PC-9 (cell line): ENCODE measurements at regions not wholly inside any gene's neighbourhood (a gene's known extent, or its start where the extent isn't known, plus 50 kb on each side); places are given as distances from the start of the nearest gene placed in this dataset.

ENCODE experiments used
- BruUV-seq: library from RNA; stranded (reverse); fragments of 400-500 nt; replicated peaks from 2 replicates; lab custom pipeline; 2021; lab: Mats Ljungman, UMichigan
- CTCF ChIA-PET: fragments of 300-600 bp; sonication (Branson Sonifier 250); formaldehyde crosslinking; loops from one replicate; lab custom pipeline; 2022; ENCODE audit warnings: antibody characterized with exemption; lab: Charles Lee
- POLR2A ChIA-PET: fragments of 300-600 bp; sonication (Branson Sonifier 250); formaldehyde crosslinking; loops from one replicate; lab custom pipeline; 2022; ENCODE audit warnings: antibody characterized with exemption; ENCODE audit not compliant: unreplicated experiment; lab: Charles Lee
- DNase-seq, 2 experiments: peaks; one replicate each; pipeline versions ENCODE4 v3.0.0 to v3.0.0-alpha.2; 2015 to 2022; ENCODE audit warnings: mixed read lengths in 1 of 2
- H2AFZ ChIP-seq: fragments of 200-600 bp; sonication (generic); 2 replicates; pipeline ENCODE4 v1.8.1; 2017; ENCODE audit warnings: antibody characterized with exemption
- H3F3A ChIP-seq: fragments of 200-600 bp; sonication (generic); 2 replicates; pipeline ENCODE4 v1.8.1; 2017; ENCODE audit warnings: antibody characterized with exemption, mild to moderate bottlenecking, low read depth; ENCODE audit not compliant: insufficient read depth
- H3K27ac ChIP-seq: fragments of 200-600 bp; sonication (generic); 2 replicates; pipeline ENCODE4 v1.6.1; 2016; ENCODE audit warnings: mixed run types
- H3K27me3 ChIP-seq: fragments of 200-600 bp; sonication (generic); 2 replicates; pipeline ENCODE4 v1.6.1; 2016; ENCODE audit warnings: low read depth, mixed run types; ENCODE audit not compliant: insufficient read depth
- H3K36me3 ChIP-seq: fragments of 200-600 bp; sonication (generic); 2 replicates; pipeline ENCODE4 v1.6.1; 2016; ENCODE audit warnings: low read depth, mixed run types
- H3K4me1 ChIP-seq: fragments of 200-600 bp; sonication (generic); replicated peaks from 2 replicates; pipeline ENCODE4 v1.6.1; 2016; ENCODE audit warnings: mixed run types; ENCODE audit not compliant: insufficient read depth
- H3K4me2 ChIP-seq: fragments of 200-600 bp; sonication (generic); 2 replicates; pipeline ENCODE4 v1.6.1; 2017; ENCODE audit warnings: mixed run types
- H3K4me3 ChIP-seq: fragments of 200-600 bp; sonication (generic); 2 replicates; pipeline ENCODE4 v1.6.1; 2016; ENCODE audit warnings: mixed run types
- H3K79me2 ChIP-seq: fragments of 200-600 bp; sonication (generic); 2 replicates; pipeline ENCODE4 v1.6.1; 2017; ENCODE audit warnings: low read depth, mixed run types
- H3K9me2 ChIP-seq: fragments of 200-600 bp; sonication (generic); 2 replicates; pipeline ENCODE4 v1.8.1; 2017; ENCODE audit warnings: mild to moderate bottlenecking; ENCODE audit not compliant: insufficient read depth
- H3K9me3 ChIP-seq: fragments of 200-600 bp; sonication (generic); 2 replicates; pipeline ENCODE4 v1.8.1; 2016; ENCODE audit warnings: low read depth; ENCODE audit not compliant: insufficient read depth
- H4K20me1 ChIP-seq: fragments of 200-600 bp; sonication (generic); 2 replicates; pipeline ENCODE4 v1.8.1; 2017; ENCODE audit not compliant: insufficient read depth
- CTCF ChIP-seq: fragments of 200-600 bp; sonication (generic); conservative IDR thresholded peaks from 2 replicates; pipeline ENCODE4 v1.6.1; 2017; ENCODE audit warnings: mixed run types, antibody characterized with exemption, mild to moderate bottlenecking, moderate library complexity
- EZH2 ChIP-seq: fragments of 200-600 bp; sonication (generic); IDR thresholded peaks from 2 replicates; pipeline ENCODE4 v1.8.0; 2017; ENCODE audit warnings: antibody characterized with exemption, low read depth
- intact Hi-C: fragments of 100-400 bp; cut with micrococcal nuclease; formaldehyde crosslinking; loops from one replicate; pipeline ENCODE4 v1.10.0; 2022; ENCODE audit not compliant: unreplicated experiment

GRCh38 chr1:82114887-82115286, 314.2 kb downstream of the ADGRL2 start:
- no peak for DNase-seq
- no peaks in the 10 kb centered on the region for H4K20me1 ChIP-seq
- 0 out of 2 replicates have a peak overlapping the region, but pooled peaks have one; percentile 3 for H2AFZ ChIP-seq
- no peaks in the 10 kb centered on the region; the same call in 1 of the 2 replicates for H3K9me2 ChIP-seq
- H3F3A ChIP-seq: no peaks in the 10 kb centered on the region
- no peaks in the 10 kb centered on the region for H3K36me3 ChIP-seq
- no peaks in the 10 kb centered on the region for H3K4me1 ChIP-seq
- no peak overlapping the region for H3K4me3 ChIP-seq
- TF ChIP-seq EZH2 (no peak), CTCF (no peak)
- POLR2A ChIA-PET: no interaction called here
- CTCF ChIA-PET: no interaction called here
- intact Hi-C loops: no loop called here
- no peak overlapping the region for H3K27ac ChIP-seq
- no TSS peak for BruUV-seq
- no peaks in the 10 kb centered on the region for H3K9me3 ChIP-seq
- H3K4me2 ChIP-seq: no peak overlapping the region
- H3K79me2 ChIP-seq: no peaks in the 10 kb centered on the region
- H3K27me3 ChIP-seq: no peaks in the 10 kb centered on the region

DNA sequence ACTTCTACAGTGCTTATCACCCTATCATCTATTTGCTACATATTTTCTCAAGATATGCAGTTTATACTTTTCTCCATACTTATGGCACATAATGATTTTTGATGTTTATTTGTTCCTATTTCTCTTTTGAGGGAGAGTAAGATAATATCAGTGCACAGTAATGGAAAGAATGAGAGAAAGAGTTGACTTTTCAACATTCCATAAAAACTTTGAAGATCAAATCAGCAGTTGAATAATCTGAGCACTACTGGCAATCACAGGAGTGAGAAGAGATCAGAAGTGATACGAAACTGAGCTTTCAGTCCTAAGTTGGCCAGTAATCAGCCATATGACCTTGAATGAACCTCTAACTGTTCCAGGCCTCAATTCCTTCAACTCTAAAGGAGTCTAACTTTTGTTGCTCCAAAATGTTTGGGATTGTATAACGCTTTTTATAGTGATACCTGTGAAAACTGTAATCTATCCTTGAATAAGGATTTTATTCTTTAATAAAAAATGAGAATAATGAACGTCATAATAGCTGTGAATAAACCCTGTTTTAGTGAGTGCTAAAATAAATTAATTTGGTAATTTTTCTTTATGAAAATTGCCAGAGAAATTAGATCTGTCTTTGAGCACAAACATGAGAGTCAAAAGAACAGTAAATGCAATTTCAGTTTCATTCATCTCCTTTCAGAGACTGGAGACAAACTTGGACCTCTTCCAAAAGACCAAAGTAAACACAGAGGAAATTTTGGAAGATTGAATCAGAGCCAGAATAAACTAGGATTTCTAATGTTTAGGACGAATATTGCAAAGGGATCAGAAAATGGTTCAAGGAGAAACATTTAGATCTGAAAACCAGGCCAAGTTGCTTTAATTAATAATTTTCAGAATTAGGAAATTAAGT, 309.9 kb downstream of the ADGRL2 start:
- no TSS peak for BruUV-seq

GRCh38 chr1:82108843-82109242, 308.1 kb downstream of the ADGRL2 start:
- Histone ChIP-seq H3K9me2 (no peaks in the 10 kb centered on the region; the same call in 1 of the 2 replicates), H3K27me3 (no peaks in the 10 kb centered on the region), H3K79me2 (no peaks in the 10 kb centered on the region), H4K20me1 (no peaks in the 10 kb centered on the region), H3K27ac (no peak overlapping the region), H3F3A (no peaks in the 10 kb centered on the region), H3K4me2 (no peak overlapping the region), H3K4me1 (no peaks in the 10 kb centered on the region), H3K9me3 (no peaks in the 10 kb centered on the region), H3K4me3 (no peak overlapping the region), H3K36me3 (no peaks in the 10 kb centered on the region), H2AFZ (no peak overlapping the region)
- no peak for DNase-seq
- BruUV-seq: no TSS peak
- ChIA-PET POLR2A (no interaction called here), CTCF (no interaction called here)
- intact Hi-C loops: no loop called here
- TF ChIP-seq EZH2 (no peak), CTCF (no peak)

More for the DNA sequence above, 309.9 kb downstream of the ADGRL2 start:
- Histone ChIP-seq H2AFZ (peak overlapping the region; percentile 40; the same call in 1 of the 2 replicates), H3K4me3 (no peak overlapping the region), H3K9me2 (no peaks in the 10 kb centered on the region; the same call in 1 of the 2 replicates), H4K20me1 (no peaks in the 10 kb centered on the region), H3K4me1 (no peaks in the 10 kb centered on the region), H3K36me3 (no peaks in the 10 kb centered on the region), H3K9me3 (no peaks in the 10 kb centered on the region), H3F3A (no peaks in the 10 kb centered on the region), H3K27me3 (no peaks in the 10 kb centered on the region), H3K27ac (no peak overlapping the region), H3K79me2 (no peaks in the 10 kb centered on the region), H3K4me2 (no peak overlapping the region)
- ChIA-PET POLR2A (no interaction called here), CTCF (no interaction called here)
- TF ChIP-seq EZH2: no peak
- TF ChIP-seq CTCF: no peak
- DNase-seq: no peak
- intact Hi-C loops: no loop called here
